ENCODE measurements at regions not wholly inside any gene's neighbourhood (a gene's known extent, or its start where the extent isn't known, plus 50 kb on each side); places are given as distances from the start of the nearest gene placed in this dataset.

DNA sequence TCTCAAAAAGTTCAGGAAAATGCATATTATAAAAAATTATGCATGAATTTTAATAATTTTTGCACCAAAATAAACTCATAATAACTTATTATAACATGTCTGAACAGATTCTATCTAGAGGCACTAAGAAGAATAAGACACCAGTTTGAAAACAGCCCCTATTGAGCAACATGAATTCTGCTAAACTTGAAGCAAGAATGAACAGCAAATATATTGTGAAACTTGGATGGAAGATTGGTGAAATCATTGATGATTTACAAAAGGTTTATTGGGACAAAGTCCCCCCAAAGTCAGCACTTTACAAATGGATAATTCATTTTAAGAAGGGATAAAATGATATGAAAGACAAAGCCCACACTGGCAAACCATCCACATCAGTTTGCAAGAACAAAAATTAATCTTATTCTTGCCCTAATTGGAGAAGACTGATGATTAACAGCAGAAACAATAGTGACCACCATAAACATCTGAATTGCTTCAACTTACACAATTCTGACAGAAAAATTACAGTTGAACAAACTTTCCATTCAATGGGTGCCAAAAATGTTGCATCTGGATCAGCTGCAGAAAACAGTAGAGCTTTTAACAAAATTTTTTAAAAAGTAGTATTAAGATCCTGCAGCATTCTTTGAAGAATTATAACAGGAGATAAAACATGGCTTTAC, 257.5 kb upstream of the FAT3 start:
- no peak for TF ChIP-seq POLR2A (IDR thresholded peaks at IDR 0.05)
- TF ChIP-seq, protein P1, sequence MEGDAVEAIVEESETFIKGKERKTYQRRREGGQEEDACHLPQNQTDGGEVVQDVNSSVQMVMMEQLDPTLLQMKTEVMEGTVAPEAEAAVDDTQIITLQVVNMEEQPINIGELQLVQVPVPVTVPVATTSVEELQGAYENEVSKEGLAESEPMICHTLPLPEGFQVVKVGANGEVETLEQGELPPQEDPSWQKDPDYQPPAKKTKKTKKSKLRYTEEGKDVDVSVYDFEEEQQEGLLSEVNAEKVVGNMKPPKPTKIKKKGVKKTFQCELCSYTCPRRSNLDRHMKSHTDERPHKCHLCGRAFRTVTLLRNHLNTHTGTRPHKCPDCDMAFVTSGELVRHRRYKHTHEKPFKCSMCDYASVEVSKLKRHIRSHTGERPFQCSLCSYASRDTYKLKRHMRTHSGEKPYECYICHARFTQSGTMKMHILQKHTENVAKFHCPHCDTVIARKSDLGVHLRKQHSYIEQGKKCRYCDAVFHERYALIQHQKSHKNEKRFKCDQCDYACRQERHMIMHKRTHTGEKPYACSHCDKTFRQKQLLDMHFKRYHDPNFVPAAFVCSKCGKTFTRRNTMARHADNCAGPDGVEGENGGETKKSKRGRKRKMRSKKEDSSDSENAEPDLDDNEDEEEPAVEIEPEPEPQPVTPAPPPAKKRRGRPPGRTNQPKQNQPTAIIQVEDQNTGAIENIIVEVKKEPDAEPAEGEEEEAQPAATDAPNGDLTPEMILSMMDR (IDR thresholded peaks at IDR 0.05), result no peak
